ENCODE measurements at regions not wholly inside any gene's neighbourhood (a gene's known extent, or its start where the extent isn't known, plus 50 kb on each side); places are given as distances from the start of the nearest gene placed in this dataset.

GRCh38 chr4:142983589-142983988 is 137.5 kb upstream of the INPP4B start:
- TF ChIP-seq POU6F1 (CRISPR knock-in tag; IDR thresholded peaks at IDR 0.05; ENCODE audit: borderline replicate concordance, low read depth) (no peak), ZFP3 (CRISPR knock-in tag; IDR thresholded peaks at IDR 0.05) (no peak), TOX (CRISPR knock-in tag; IDR thresholded peaks at IDR 0.05; ENCODE audit: borderline replicate concordance) (no peak), GLIS3 (CRISPR knock-in tag; IDR thresholded peaks at IDR 0.05) (no peak), ESRRG (CRISPR knock-in tag; IDR thresholded peaks at IDR 0.05) (no peak)

Data from SK-N-SH treated with all-trans-retinoic acid at 6 μM for 48 hours (cell line).